Common myeloid progenitor, CD34-positive (primary cell): ENCODE measurements at regions not wholly inside any gene's neighbourhood (a gene's known extent, or its start where the extent isn't known, plus 50 kb on each side); places are given as distances from the start of the nearest gene placed in this dataset.

Experiments
- CTCF ChIA-PET: fragments of 350-600 bp; sonication (Branson Sonifier 250); formaldehyde crosslinking; loops from one replicate; lab custom pipeline; 2021; ENCODE audit warnings: antibody characterized with exemption; lab: Charles Lee
- POLR2A ChIA-PET: fragments of 350-600 bp; sonication (Branson Sonifier 250); formaldehyde crosslinking; loops from one replicate; lab custom pipeline; 2021; ENCODE audit warnings: antibody characterized with exemption; lab: Charles Lee
- DNase-seq, 3 donors: peaks; one replicate each; pipeline versions ENCODE4 v3.0.0 to v3.0.0-alpha.2; 2013
- H3K27ac ChIP-seq, 2 experiments: 1 replicate in 1 of 2; 2 replicates in 1 of 2; pipeline ENCODE4 v1.7.0; 2013; ENCODE audit warnings: inconsistent platforms in 2 of 2, low read length in 2 of 2, mild to moderate bottlenecking in 2 of 2, low read depth in 1 of 2, moderate library complexity in 1 of 2; ENCODE audit not compliant: severe bottlenecking in 2 of 2, insufficient read depth in 1 of 2, poor library complexity in 1 of 2
- H3K27me3 ChIP-seq, 5 experiments: replicated peaks in 2 of 5; 1 replicate in 3 of 5; 2 replicates in 2 of 5; pipeline versions ENCODE4 v1.6.1 to v1.7.0; 2013; ENCODE audit warnings: low read length in 4 of 5, mild to moderate bottlenecking in 2 of 5, moderate library complexity in 2 of 5, inconsistent platforms in 1 of 5; ENCODE audit not compliant: insufficient read depth in 5 of 5, control insufficient read depth in 4 of 5
- H3K36me3 ChIP-seq, 4 experiments: 1 replicate in 2 of 4; 2 replicates in 2 of 4; pipeline versions ENCODE4 v1.6.1 to v1.7.0; 2013; ENCODE audit warnings: low read length in 3 of 4, control low read depth in 1 of 4, mild to moderate bottlenecking in 1 of 4; ENCODE audit not compliant: control insufficient read depth in 4 of 4, insufficient read depth in 4 of 4
- H3K4me1 ChIP-seq, 4 experiments: 1 replicate in 3 of 4; 2 replicates in 1 of 4; pipeline versions ENCODE4 v1.6.1 to v1.7.1; 2013; ENCODE audit warnings: low read length in 3 of 4, mild to moderate bottlenecking in 3 of 4, control low read depth in 1 of 4, inconsistent platforms in 1 of 4, moderate library complexity in 1 of 4; ENCODE audit not compliant: control insufficient read depth in 4 of 4, insufficient read depth in 4 of 4; ENCODE audit errors: control extremely low read depth in 1 of 4
- H3K4me3 ChIP-seq, 7 experiments: 1 replicate in 4 of 7; 2 replicates in 3 of 7; pipeline versions ENCODE4 v1.5.1 to v1.7.0; 2013; ENCODE audit warnings: mild to moderate bottlenecking in 7 of 7, low read length in 6 of 7, moderate library complexity in 6 of 7, inconsistent platforms in 2 of 7, low read depth in 2 of 7, control low read depth in 1 of 7; ENCODE audit not compliant: insufficient read depth in 4 of 7, control insufficient read depth in 1 of 7; ENCODE audit errors: extremely low read depth in 1 of 7
- H3K9me3 ChIP-seq, 5 experiments: 1 replicate in 4 of 5; 2 replicates in 1 of 5; pipeline versions ENCODE4 v1.6.1 to v1.7.1; 2013; ENCODE audit warnings: low read length in 4 of 5, mild to moderate bottlenecking in 2 of 5, inconsistent platforms in 1 of 5, low read depth in 1 of 5, moderate library complexity in 1 of 5; ENCODE audit not compliant: control insufficient read depth in 4 of 5, insufficient read depth in 2 of 5; ENCODE audit errors: control extremely low read depth in 1 of 5
- WGBS: methylation state at CpG from one replicate; pipeline ENCODE4 v1.1.5; 2013; ENCODE audit not compliant: insufficient coverage; 5-methylcytosine and 5-hydroxymethylcytosine counted together

GRCh38 chr18:73752546-73752945 lies 395.1 kb downstream of the FBXO15 start:
- Histone ChIP-seq H3K4me1 (peaks cover 0 to 3% (median 0%) of the 10 kb centered on the region in 4 experiments), H3K4me3 (no peak overlapping the region), H3K9me3 (no peaks in the 10 kb centered on the region), H3K27me3 (peaks cover 0 to 2% (median 0%) of the 10 kb centered on the region in 5 experiments), H3K36me3 (no peaks in the 10 kb centered on the region), H3K27ac (no peak overlapping the region)
- POLR2A ChIA-PET: no interaction called here
- DNase-seq: no peak
- WGBS: 85% methylated on average over 4 of the region's 4 CpGs
- CTCF ChIA-PET: no interaction called here

- Histone ChIP-seq H3K27ac (no peak overlapping the region), H3K9me3 (no peaks in the 10 kb centered on the region), H3K4me3 (no peak overlapping the region), H3K36me3 (no peaks in the 10 kb centered on the region), H3K27me3 (peaks cover 0 to 2% (median 0%) of the 10 kb centered on the region in 5 experiments), H3K4me1 (peaks cover 0 to 3% (median 0%) of the 10 kb centered on the region in 4 experiments)
- ChIA-PET CTCF (no interaction called here), POLR2A (no interaction called here)
- no peak for DNase-seq
- WGBS: 100% methylated on average over 3 of the region's 5 CpGs
Observed at GRCh38 chr18:73750052-73750451, 397.6 kb downstream of the FBXO15 start.

GRCh38 chr18:73749304-73749703 lies 398.3 kb downstream of the FBXO15 start:
- H3K9me3 ChIP-seq: no peaks in the 10 kb centered on the region
- H3K36me3 ChIP-seq: no peaks in the 10 kb centered on the region
- POLR2A ChIA-PET: no interaction called here
- CTCF ChIA-PET: no interaction called here
- no peak overlapping the region for H3K27ac ChIP-seq
- DNase-seq: no peak
- H3K4me3 ChIP-seq: no peak overlapping the region
- H3K27me3 ChIP-seq: peaks cover 0 to 2% (median 0%) of the 10 kb centered on the region in 5 experiments
- peaks cover 0 to 3% (median 0%) of the 10 kb centered on the region in 4 experiments for H3K4me1 ChIP-seq
- WGBS: no CpG with 5 or more reads among the region's 2 CpGs

GRCh38 chr18:73748731-73749130 lies 398.9 kb downstream of the FBXO15 start:
- ChIA-PET POLR2A (no interaction called here), CTCF (no interaction called here)
- no peaks in the 10 kb centered on the region for H3K9me3 ChIP-seq
- 96% methylated on average over 2 of the region's 4 CpGs for WGBS
- H3K27me3 ChIP-seq: peaks cover 0 to 2% (median 0%) of the 10 kb centered on the region in 5 experiments
- H3K36me3 ChIP-seq: no peaks in the 10 kb centered on the region
- H3K27ac ChIP-seq: no peak overlapping the region
- no peak for DNase-seq
- peaks cover 0 to 3% (median 0%) of the 10 kb centered on the region in 4 experiments for H3K4me1 ChIP-seq
- no peak overlapping the region for H3K4me3 ChIP-seq

GRCh38 chr18:73746101-73746500 lies 401.5 kb downstream of the FBXO15 start:
- ChIA-PET POLR2A (no interaction called here), CTCF (interaction anchor here (1.0 kb wide), 1 partner anchor 96 kb away, joined by 3 read pairs; no protein-coding TSS in a partner anchor)
- DNase-seq: no peak
- Histone ChIP-seq H3K27ac (no peak overlapping the region), H3K9me3 (no peaks in the 10 kb centered on the region), H3K27me3 (peaks cover 0 to 2% (median 0%) of the 10 kb centered on the region in 5 experiments), H3K4me3 (no peak overlapping the region), H3K36me3 (no peaks in the 10 kb centered on the region), H3K4me1 (peaks cover 2 to 12% (median 7%) of the 10 kb centered on the region in 4 experiments)

GRCh38 chr18:73742957-73743356 lies 404.7 kb downstream of the FBXO15 start:
- no peak overlapping the region for H3K4me3 ChIP-seq
- no peaks in the 10 kb centered on the region for H3K9me3 ChIP-seq
- ChIA-PET POLR2A (no interaction called here), CTCF (no interaction called here)
- peak in 2 of 3 donors; percentile 52 to 59 for DNase-seq
- H3K27ac ChIP-seq: no peak overlapping the region
- no peaks in the 10 kb centered on the region for H3K36me3 ChIP-seq
- whole genome bisulfite sequencing: 17% methylated on average over 1 of the region's 2 CpGs
- peaks cover 0 to 6% (median 0%) of the 10 kb centered on the region in 5 experiments for H3K27me3 ChIP-seq
- peaks cover 2 to 12% (median 7%) of the 10 kb centered on the region in 4 experiments for H3K4me1 ChIP-seq

GRCh38 chr18:73741946-73742345 lies 405.7 kb downstream of the FBXO15 start:
- Histone ChIP-seq H3K4me3 (no peak overlapping the region), H3K4me1 (peaks cover 2 to 12% (median 7%) of the 10 kb centered on the region in 4 experiments), H3K36me3 (no peaks in the 10 kb centered on the region), H3K27ac (no peak overlapping the region), H3K9me3 (no peaks in the 10 kb centered on the region), H3K27me3 (peaks cover 0 to 6% (median 0%) of the 10 kb centered on the region in 5 experiments)
- ChIA-PET POLR2A (no interaction called here), CTCF (no interaction called here)
- no peak for DNase-seq
- WGBS: 100% methylated on average over 3 of the region's 4 CpGs
